ENCODE measurements at regions not wholly inside any gene's neighbourhood (a gene's known extent, or its start where the extent isn't known, plus 50 kb on each side); places are given as distances from the start of the nearest gene placed in this dataset.

DNA sequence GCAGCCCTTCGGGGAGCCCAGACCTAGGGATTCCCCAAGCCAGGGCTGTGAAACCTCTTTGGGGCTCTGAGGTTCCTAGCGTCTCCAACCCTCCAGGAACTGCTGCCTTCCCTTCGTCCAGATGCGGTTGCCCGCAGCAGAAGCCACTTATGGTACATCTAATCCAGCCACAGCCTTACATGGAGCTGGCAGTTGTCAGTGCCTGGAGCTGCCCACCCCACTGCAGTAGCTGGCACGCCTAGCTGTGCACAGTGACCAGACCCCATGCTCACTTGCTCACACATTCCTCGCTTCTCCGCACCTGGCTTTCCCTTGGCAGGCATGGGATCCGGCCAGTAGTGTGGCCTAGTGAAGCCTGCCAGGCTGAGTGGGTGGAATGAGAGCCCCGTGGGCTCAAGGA is 547.6 kb downstream of the TBC1D32 start:
- WGBS, 2 donors = 90 to 91% methylated on average over 10 of the region's 10 CpGs
- Histone ChIP-seq H3K27me3 (no peaks in the 10 kb centered on the region), H3K27ac (no peak overlapping the region), H3K9me3 (no peaks in the 10 kb centered on the region), H3K4me3 (no peak overlapping the region), H3K4me1 (no peaks in the 10 kb centered on the region), H3K36me3 (no peaks in the 10 kb centered on the region)
- no peak for DNase-seq
- intact Hi-C loops (cut with DNase I) = no loop called here
- TF ChIP-seq POLR2AphosphoS5 (IDR thresholded peaks at IDR 0.05) (no peak), POLR2A (IDR thresholded peaks at IDR 0.05) (no peak), CTCF (IDR thresholded peaks at IDR 0.05) (no peak), EP300 (IDR thresholded peaks at IDR 0.05) (no peak)

DNA sequence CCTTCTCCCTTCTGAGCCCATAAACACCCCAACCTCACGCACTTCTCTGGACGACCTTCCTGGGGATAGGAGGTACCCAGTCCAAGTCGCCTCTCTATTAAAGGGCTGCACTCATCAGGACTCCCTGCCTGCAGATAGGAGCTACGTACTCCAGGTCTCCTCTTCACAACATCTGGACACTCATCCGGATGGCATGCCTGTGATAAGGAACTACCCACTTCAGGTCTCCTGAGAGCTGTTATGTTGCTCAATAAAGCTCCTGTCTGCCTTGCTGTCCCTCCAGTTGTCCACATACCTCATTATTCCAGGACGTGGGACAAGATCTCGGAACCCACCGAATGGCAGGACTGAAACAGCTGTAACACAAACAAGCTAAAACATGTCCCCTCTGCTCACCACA is 548.0 kb downstream of the TBC1D32 start:
- WGBS, 2 donors = 91 to 93% methylated on average over 8 of the region's 8 CpGs

DNA sequence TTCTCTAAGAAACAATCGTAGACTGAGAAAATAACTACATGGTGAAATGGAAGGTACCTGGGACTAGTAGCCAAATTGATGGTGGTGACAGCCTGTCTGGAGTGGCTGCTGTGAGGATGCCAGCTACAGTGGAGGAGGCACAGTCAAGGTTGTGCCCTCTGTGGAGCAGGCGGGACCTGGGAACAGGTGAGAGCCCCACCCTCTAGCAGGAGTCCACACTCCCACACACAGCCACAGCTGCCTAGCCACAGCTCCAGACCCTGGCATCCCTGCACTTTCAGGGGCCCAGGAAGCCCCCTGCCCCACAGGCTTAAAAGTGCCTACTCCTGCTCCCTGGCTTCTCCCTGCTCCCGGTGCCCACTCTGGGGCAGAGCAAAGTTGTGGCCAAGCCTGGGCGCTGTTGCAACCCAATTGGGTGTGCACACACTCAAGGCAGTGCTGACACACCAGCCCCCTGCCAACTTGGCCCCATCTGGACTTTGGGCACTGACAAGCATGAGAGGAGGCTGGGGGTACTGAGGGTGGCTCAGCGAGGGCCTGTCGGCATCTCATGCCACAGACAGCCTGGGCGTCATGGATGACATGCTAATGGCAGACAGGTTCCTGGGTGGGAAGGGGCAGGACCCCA is 548.7 kb downstream of the TBC1D32 start:
- 79 to 95% methylated on average over 7 of the region's 7 CpGs for whole genome bisulfite sequencing, 2 donors
- Histone ChIP-seq H3K4me1 (no peaks in the 10 kb centered on the region), H3K9me3 (no peaks in the 10 kb centered on the region), H3K27ac (no peak overlapping the region), H3K27me3 (no peaks in the 10 kb centered on the region), H3K4me3 (no peak overlapping the region), H3K36me3 (no peaks in the 10 kb centered on the region)
- intact Hi-C loops (cut with DNase I) = no loop called here
- DNase-seq = no peak
- TF ChIP-seq POLR2A (IDR thresholded peaks at IDR 0.05) = no peak

More for the DNA sequence above, 548.0 kb downstream of the TBC1D32 start:
- DNase-seq = no peak
- no peaks in the 10 kb centered on the region for H3K9me3 ChIP-seq
- no peaks in the 10 kb centered on the region for H3K36me3 ChIP-seq
- H3K27me3 ChIP-seq = no peaks in the 10 kb centered on the region
- intact Hi-C loops (cut with DNase I) = no loop called here
- TF ChIP-seq CTCF (IDR thresholded peaks at IDR 0.05) (no peak), POLR2A (IDR thresholded peaks at IDR 0.05) (no peak), POLR2AphosphoS5 (IDR thresholded peaks at IDR 0.05) (no peak)
- H3K27ac ChIP-seq = no peak overlapping the region
- no peaks in the 10 kb centered on the region for H3K4me1 ChIP-seq
- H3K4me3 ChIP-seq = no peak overlapping the region

GRCh38 chr6:120779441-120779840 is 554.8 kb downstream of the TBC1D32 start:
- WGBS, 2 donors = 91 to 92% methylated on average over 4 of the region's 4 CpGs
- Histone ChIP-seq H3K27ac (no peak overlapping the region), H3K36me3 (no peaks in the 10 kb centered on the region), H3K4me1 (no peaks in the 10 kb centered on the region), H3K4me3 (no peak overlapping the region), H3K9me3 (peaks cover 0 to 4% (median 0%) of the 10 kb centered on the region in 4 donors), H3K27me3 (no peaks in the 10 kb centered on the region)
- TF ChIP-seq CTCF (IDR thresholded peaks at IDR 0.05) = no peak
- no peak for DNase-seq
- intact Hi-C loops (cut with DNase I) = no loop called here

- Histone ChIP-seq H3K4me1 (no peaks in the 10 kb centered on the region), H3K4me3 (no peak overlapping the region), H3K36me3 (no peaks in the 10 kb centered on the region), H3K27me3 (no peaks in the 10 kb centered on the region), H3K27ac (no peak overlapping the region), H3K9me3 (peaks cover 0 to 4% (median 0%) of the 10 kb centered on the region in 4 donors)
- DNase-seq = no peak
- WGBS, 2 donors = 80 to 82% methylated on average over 3 of the region's 3 CpGs
- intact Hi-C loops (cut with DNase I) = no loop called here
- no peak for TF ChIP-seq EP300 (IDR thresholded peaks at IDR 0.05)
- TF ChIP-seq POLR2A (IDR thresholded peaks at IDR 0.05) = no peak
- no peak for TF ChIP-seq CTCF (IDR thresholded peaks at IDR 0.05)
- TF ChIP-seq POLR2AphosphoS5 (IDR thresholded peaks at IDR 0.05) = no peak
These were observed 558.6 kb downstream of the TBC1D32 start for GRCh38 chr6:120775698-120776097.

Data from sigmoid colon (tissue), 6 donors.